A549 (cell line): ENCODE measurements at regions not wholly inside any gene's neighbourhood (a gene's known extent, or its start where the extent isn't known, plus 50 kb on each side); places are given as distances from the start of the nearest gene placed in this dataset.

Experiments
- CTCF ChIP-seq: fragments of >200 bp; sonication (Bioruptor Twin); formaldehyde crosslinking; IDR thresholded peaks from 3 replicates; pipeline ENCODE4 v1.5.1; 2016
- HDAC2 ChIP-seq: fragments of 200-600 bp; sonication (generic); IDR thresholded peaks from 2 replicates; pipeline ENCODE4 v1.6.1; 2016

GRCh38 chr11:92154611-92155010 is 70.0 kb upstream of the FAT3 start:
- TF ChIP-seq HDAC2 (no peak), CTCF (no peak)
